ENCODE measurements at regions not wholly inside any gene's neighbourhood (a gene's known extent, or its start where the extent isn't known, plus 50 kb on each side); places are given as distances from the start of the nearest gene placed in this dataset.

- TF ChIP-seq CTCF (IDR thresholded peaks at IDR 0.05; ENCODE audit: poor library complexity), result no peak
- TF ChIP-seq EZH2 (IDR thresholded peaks at IDR 0.05; ENCODE audit: borderline replicate concordance), result no peak
These were observed 862.8 kb downstream of the TAF11L14 start for GRCh38 chr5:18497089-18497488.
